ENCODE measurements at regions not wholly inside any gene's neighbourhood (a gene's known extent, or its start where the extent isn't known, plus 50 kb on each side); places are given as distances from the start of the nearest gene placed in this dataset.

- TF ChIP-seq CTCF (IDR thresholded peaks at IDR 0.05) (no peak), POLR2A (IDR thresholded peaks at IDR 0.05) (no peak)
Observed at GRCh38 chr20:39190666-39191570, 228.8 kb downstream of the DHX35 start.

Data from body of pancreas (tissue), 4 donors.